ENCODE measurements at regions not wholly inside any gene's neighbourhood (a gene's known extent, or its start where the extent isn't known, plus 50 kb on each side); places are given as distances from the start of the nearest gene placed in this dataset.
A peak's percentile ranks its signal among the peaks of the same experiment; 100 is the strongest.

- DNase-seq (ENCODE audit: low read depth), result no peak
These were observed 76.9 kb upstream of the ANK3 start for GRCh38 chr10:60466267-60467201.

GRCh38 chr10:60465801-60466200, 76.1 kb upstream of the ANK3 start:
- DNase-seq (ENCODE audit: low read depth), result peak; percentile 18

GRCh38 chr10:60464659-60465058, 75.0 kb upstream of the ANK3 start:
- DNase-seq (ENCODE audit: low read depth), result no peak

GRCh38 chr10:60463746-60464145, 74.1 kb upstream of the ANK3 start:
- DNase-seq (ENCODE audit: low read depth), result no peak

- DNase-seq (ENCODE audit: low read depth), result no peak
These were observed 72.0 kb upstream of the ANK3 start for GRCh38 chr10:60461688-60462087.

GRCh38 chr10:60459701-60460457, 70.2 kb upstream of the ANK3 start:
- DNase-seq (ENCODE audit: low read depth), result no peak

- DNase-seq (ENCODE audit: low read depth), result peak; percentile 29
These were observed 66.4 kb upstream of the ANK3 start for GRCh38 chr10:60456053-60456452.

- no peak for DNase-seq (ENCODE audit: low read depth)
These were observed 64.7 kb upstream of the ANK3 start for GRCh38 chr10:60454336-60454735.

- DNase-seq (ENCODE audit: low read depth), result no peak
These were observed 63.4 kb upstream of the ANK3 start for GRCh38 chr10:60453036-60453435.

- DNase-seq (ENCODE audit: low read depth), result no peak
These were observed 60.6 kb upstream of the ANK3 start for GRCh38 chr10:60450291-60450690.

- no peak for DNase-seq (ENCODE audit: low read depth)
These were observed 58.6 kb upstream of the ANK3 start for GRCh38 chr10:60448246-60448645.

GRCh38 chr10:60446851-60447250, 57.2 kb upstream of the ANK3 start:
- DNase-seq (ENCODE audit: low read depth), result no peak

GRCh38 chr10:60446070-60446833, 56.6 kb upstream of the ANK3 start:
- no peak for DNase-seq (ENCODE audit: low read depth)

GRCh38 chr10:60444494-60445064, 54.9 kb upstream of the ANK3 start:
- no peak for DNase-seq (ENCODE audit: low read depth)

GRCh38 chr10:60443346-60443745, 53.7 kb upstream of the ANK3 start:
- DNase-seq (ENCODE audit: low read depth), result no peak

- no peak for DNase-seq (ENCODE audit: low read depth)
These were observed 51.8 kb upstream of the ANK3 start for GRCh38 chr10:60441515-60441914.

GRCh38 chr10:60439641-60440040, 50.0 kb upstream of the ANK3 start:
- no peak for DNase-seq (ENCODE audit: low read depth)

Data from stromal cell of bone marrow (primary cell).